ENCODE measurements at regions not wholly inside any gene's neighbourhood (a gene's known extent, or its start where the extent isn't known, plus 50 kb on each side); places are given as distances from the start of the nearest gene placed in this dataset.

DNA sequence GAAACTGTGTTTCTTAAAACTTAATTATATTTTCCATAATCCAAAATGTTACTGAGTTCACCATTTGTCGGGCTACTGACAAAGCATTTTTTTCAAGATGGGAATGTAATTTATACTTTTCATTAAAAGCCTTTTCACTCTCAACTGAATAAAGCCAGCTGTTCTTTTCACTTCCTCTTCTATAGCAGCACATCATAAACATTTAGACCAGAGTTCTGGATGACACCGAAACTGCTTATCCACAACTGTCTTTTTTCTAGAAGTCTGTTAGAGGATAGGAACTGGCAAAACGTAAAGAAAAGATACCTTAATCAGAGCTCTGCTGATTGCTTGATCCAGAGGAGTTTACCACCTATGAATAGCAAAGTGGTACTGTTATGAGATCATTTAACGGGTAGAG, 594.7 kb downstream of the ADGRL2 start (continued):
- TF ChIP-seq, protein P1, sequence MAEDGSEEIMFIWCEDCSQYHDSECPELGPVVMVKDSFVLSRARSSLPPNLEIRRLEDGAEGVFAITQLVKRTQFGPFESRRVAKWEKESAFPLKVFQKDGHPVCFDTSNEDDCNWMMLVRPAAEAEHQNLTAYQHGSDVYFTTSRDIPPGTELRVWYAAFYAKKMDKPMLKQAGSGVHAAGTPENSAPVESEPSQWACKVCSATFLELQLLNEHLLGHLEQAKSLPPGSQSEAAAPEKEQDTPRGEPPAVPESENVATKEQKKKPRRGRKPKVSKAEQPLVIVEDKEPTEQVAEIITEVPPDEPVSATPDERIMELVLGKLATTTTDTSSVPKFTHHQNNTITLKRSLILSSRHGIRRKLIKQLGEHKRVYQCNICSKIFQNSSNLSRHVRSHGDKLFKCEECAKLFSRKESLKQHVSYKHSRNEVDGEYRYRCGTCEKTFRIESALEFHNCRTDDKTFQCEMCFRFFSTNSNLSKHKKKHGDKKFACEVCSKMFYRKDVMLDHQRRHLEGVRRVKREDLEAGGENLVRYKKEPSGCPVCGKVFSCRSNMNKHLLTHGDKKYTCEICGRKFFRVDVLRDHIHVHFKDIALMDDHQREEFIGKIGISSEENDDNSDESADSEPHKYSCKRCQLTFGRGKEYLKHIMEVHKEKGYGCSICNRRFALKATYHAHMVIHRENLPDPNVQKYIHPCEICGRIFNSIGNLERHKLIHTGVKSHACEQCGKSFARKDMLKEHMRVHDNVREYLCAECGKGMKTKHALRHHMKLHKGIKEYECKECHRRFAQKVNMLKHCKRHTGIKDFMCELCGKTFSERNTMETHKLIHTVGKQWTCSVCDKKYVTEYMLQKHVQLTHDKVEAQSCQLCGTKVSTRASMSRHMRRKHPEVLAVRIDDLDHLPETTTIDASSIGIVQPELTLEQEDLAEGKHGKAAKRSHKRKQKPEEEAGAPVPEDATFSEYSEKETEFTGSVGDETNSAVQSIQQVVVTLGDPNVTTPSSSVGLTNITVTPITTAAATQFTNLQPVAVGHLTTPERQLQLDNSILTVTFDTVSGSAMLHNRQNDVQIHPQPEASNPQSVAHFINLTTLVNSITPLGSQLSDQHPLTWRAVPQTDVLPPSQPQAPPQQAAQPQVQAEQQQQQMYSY (CRISPR knock-in tag; IDR thresholded peaks at IDR 0.05), result no peak
- TF ChIP-seq CBFB (CRISPR knock-in tag; IDR thresholded peaks at IDR 0.05; ENCODE audit: low read depth), result no peak
- TF ChIP-seq SMAD4 (CRISPR knock-in tag; IDR thresholded peaks at IDR 0.05), result no peak
- TF ChIP-seq NFE2L1 (CRISPR knock-in tag; IDR thresholded peaks at IDR 0.05), result no peak
- TF ChIP-seq, protein P2, sequence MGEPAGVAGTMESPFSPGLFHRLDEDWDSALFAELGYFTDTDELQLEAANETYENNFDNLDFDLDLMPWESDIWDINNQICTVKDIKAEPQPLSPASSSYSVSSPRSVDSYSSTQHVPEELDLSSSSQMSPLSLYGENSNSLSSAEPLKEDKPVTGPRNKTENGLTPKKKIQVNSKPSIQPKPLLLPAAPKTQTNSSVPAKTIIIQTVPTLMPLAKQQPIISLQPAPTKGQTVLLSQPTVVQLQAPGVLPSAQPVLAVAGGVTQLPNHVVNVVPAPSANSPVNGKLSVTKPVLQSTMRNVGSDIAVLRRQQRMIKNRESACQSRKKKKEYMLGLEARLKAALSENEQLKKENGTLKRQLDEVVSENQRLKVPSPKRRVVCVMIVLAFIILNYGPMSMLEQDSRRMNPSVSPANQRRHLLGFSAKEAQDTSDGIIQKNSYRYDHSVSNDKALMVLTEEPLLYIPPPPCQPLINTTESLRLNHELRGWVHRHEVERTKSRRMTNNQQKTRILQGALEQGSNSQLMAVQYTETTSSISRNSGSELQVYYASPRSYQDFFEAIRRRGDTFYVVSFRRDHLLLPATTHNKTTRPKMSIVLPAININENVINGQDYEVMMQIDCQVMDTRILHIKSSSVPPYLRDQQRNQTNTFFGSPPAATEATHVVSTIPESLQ (CRISPR knock-in tag; IDR thresholded peaks at IDR 0.05), result no peak
- TF ChIP-seq RORB (CRISPR knock-in tag; IDR thresholded peaks at IDR 0.05), result no peak
- no peak for TF ChIP-seq ZNF232 (CRISPR knock-in tag; IDR thresholded peaks at IDR 0.05)

DNA sequence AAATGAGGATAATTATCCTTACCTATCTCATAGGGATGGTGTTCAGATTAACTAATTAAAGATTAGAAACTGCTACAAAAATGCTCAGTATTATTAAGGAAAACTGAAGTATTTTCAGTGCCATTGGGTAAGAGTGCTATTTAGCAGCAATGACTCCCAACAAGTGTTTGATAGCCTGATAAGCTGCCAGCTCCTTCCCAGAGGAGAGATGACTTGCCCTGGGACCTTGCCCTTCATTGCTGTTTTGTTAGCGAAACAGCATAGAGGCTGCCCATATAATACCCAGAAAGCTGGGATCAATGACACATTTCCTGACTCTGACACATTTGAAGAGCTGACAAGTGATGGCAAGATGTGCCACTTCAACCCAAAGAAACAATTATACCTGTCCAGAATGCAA, 592.2 kb downstream of the ADGRL2 start:
- H3K4me3 Mint-ChIP-seq, result no peak overlapping the region

DNA sequence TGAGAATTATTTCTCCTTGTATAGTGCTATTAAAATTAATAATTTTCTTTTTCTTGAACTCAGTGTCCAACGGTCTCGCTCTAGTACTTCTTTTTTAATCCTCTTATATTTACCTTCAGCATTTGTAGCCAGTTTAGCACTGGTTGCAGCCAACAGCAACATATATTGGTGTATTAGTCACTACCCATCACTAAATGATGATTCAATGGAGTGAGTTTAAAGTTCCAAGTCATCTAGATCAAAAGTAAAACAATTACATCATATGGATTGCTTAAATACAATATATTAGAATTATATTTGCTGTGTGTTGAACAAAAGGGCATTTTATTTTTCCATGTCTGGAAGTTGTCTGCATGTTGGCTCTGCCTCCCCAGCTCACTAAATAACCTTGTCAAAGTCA, 591.8 kb downstream of the ADGRL2 start:
- Mint-ChIP-seq H3K4me3 (no peak overlapping the region), H3K36me3 (no peaks in the 10 kb centered on the region), H3K4me1 (peaks cover 6% of the 10 kb centered on the region), H3K27ac (no peak overlapping the region), H3K27me3 (ENCODE audit: low read depth) (no peaks in the 10 kb centered on the region), H3K9me3 (peaks cover 10% of the 10 kb centered on the region)
- ChIA-PET CTCF (no interaction called here), POLR2A (no interaction called here)
- DNase-seq (ENCODE audit: low spot score) (no peak), ATAC-seq (no peak)
- TF ChIP-seq RORB (CRISPR knock-in tag; IDR thresholded peaks at IDR 0.05) (no peak), ZNF317 (CRISPR knock-in tag; IDR thresholded peaks at IDR 0.05; ENCODE audit: borderline replicate concordance, low read depth) (no peak), MYBL2 (CRISPR knock-in tag; IDR thresholded peaks at IDR 0.05) (no peak), JUN (CRISPR knock-in tag; IDR thresholded peaks at IDR 0.05) (no peak), FOXJ3 (CRISPR knock-in tag; IDR thresholded peaks at IDR 0.05; ENCODE audit: borderline replicate concordance) (no peak), ETV6 (CRISPR knock-in tag; IDR thresholded peaks at IDR 0.05) (no peak), NFYB (CRISPR knock-in tag; conservative IDR thresholded peaks at IDR 0.05; ENCODE audit: low read depth) (no peak)
- TF ChIP-seq, protein P3, sequence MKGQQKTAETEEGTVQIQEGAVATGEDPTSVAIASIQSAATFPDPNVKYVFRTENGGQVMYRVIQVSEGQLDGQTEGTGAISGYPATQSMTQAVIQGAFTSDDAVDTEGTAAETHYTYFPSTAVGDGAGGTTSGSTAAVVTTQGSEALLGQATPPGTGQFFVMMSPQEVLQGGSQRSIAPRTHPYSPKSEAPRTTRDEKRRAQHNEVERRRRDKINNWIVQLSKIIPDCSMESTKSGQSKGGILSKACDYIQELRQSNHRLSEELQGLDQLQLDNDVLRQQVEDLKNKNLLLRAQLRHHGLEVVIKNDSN (CRISPR knock-in tag; IDR thresholded peaks at IDR 0.05), result no peak
- TF ChIP-seq, protein P4, sequence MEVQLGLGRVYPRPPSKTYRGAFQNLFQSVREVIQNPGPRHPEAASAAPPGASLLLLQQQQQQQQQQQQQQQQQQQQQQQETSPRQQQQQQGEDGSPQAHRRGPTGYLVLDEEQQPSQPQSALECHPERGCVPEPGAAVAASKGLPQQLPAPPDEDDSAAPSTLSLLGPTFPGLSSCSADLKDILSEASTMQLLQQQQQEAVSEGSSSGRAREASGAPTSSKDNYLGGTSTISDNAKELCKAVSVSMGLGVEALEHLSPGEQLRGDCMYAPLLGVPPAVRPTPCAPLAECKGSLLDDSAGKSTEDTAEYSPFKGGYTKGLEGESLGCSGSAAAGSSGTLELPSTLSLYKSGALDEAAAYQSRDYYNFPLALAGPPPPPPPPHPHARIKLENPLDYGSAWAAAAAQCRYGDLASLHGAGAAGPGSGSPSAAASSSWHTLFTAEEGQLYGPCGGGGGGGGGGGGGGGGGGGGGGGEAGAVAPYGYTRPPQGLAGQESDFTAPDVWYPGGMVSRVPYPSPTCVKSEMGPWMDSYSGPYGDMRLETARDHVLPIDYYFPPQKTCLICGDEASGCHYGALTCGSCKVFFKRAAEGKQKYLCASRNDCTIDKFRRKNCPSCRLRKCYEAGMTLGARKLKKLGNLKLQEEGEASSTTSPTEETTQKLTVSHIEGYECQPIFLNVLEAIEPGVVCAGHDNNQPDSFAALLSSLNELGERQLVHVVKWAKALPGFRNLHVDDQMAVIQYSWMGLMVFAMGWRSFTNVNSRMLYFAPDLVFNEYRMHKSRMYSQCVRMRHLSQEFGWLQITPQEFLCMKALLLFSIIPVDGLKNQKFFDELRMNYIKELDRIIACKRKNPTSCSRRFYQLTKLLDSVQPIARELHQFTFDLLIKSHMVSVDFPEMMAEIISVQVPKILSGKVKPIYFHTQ (CRISPR knock-in tag; IDR thresholded peaks at IDR 0.05), result no peak
- TF ChIP-seq, protein P5, sequence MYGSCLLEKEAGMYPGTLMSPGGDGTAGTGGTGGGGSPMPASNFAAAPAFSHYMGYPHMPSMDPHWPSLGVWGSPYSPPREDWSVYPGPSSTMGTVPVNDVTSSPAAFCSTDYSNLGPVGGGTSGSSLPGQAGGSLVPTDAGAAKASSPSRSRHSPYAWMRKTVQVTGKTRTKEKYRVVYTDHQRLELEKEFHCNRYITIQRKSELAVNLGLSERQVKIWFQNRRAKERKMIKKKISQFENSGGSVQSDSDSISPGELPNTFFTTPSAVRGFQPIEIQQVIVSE (CRISPR knock-in tag; IDR thresholded peaks at IDR 0.05; ENCODE audit: borderline replicate concordance), result no peak
- TF ChIP-seq, protein P6, sequence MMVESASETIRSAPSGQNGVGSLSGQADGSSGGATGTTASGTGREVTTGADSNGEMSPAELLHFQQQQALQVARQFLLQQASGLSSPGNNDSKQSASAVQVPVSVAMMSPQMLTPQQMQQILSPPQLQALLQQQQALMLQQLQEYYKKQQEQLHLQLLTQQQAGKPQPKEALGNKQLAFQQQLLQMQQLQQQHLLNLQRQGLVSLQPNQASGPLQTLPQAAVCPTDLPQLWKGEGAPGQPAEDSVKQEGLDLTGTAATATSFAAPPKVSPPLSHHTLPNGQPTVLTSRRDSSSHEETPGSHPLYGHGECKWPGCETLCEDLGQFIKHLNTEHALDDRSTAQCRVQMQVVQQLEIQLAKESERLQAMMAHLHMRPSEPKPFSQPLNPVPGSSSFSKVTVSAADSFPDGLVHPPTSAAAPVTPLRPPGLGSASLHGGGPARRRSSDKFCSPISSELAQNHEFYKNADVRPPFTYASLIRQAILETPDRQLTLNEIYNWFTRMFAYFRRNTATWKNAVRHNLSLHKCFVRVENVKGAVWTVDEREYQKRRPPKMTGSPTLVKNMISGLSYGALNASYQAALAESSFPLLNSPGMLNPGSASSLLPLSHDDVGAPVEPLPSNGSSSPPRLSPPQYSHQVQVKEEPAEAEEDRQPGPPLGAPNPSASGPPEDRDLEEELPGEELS (CRISPR knock-in tag; IDR thresholded peaks at IDR 0.05), result no peak

More for the DNA sequence above, 592.2 kb downstream of the ADGRL2 start:
- CTCF ChIA-PET, result no interaction called here
- Mint-ChIP-seq H3K9me3 (peaks cover 10% of the 10 kb centered on the region), H3K4me1 (peaks cover 6% of the 10 kb centered on the region), H3K27ac (no peak overlapping the region), H3K36me3 (no peaks in the 10 kb centered on the region), H3K27me3 (ENCODE audit: low read depth) (no peaks in the 10 kb centered on the region)
- TF ChIP-seq, protein P5 (CRISPR knock-in tag; IDR thresholded peaks at IDR 0.05; ENCODE audit: borderline replicate concordance), result no peak
- no peak for TF ChIP-seq ZNF232 (CRISPR knock-in tag; IDR thresholded peaks at IDR 0.05)
- TF ChIP-seq, protein P7, sequence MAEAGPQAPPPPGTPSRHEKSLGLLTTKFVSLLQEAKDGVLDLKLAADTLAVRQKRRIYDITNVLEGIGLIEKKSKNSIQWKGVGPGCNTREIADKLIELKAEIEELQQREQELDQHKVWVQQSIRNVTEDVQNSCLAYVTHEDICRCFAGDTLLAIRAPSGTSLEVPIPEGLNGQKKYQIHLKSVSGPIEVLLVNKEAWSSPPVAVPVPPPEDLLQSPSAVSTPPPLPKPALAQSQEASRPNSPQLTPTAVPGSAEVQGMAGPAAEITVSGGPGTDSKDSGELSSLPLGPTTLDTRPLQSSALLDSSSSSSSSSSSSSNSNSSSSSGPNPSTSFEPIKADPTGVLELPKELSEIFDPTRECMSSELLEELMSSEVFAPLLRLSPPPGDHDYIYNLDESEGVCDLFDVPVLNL (CRISPR knock-in tag; IDR thresholded peaks at IDR 0.05; ENCODE audit: borderline replicate concordance, low read depth), result no peak
- TF ChIP-seq JAZF1 (CRISPR knock-in tag; IDR thresholded peaks at IDR 0.05), result no peak
- DNase-seq (ENCODE audit: low spot score) (no peak), ATAC-seq (no peak)
- POLR2A ChIA-PET, result no interaction called here
